Lung (tissue), 11 donors: ENCODE measurements at regions not wholly inside any gene's neighbourhood (a gene's known extent, or its start where the extent isn't known, plus 50 kb on each side); places are given as distances from the start of the nearest gene placed in this dataset.

Experiments used
- ATAC-seq: fragments of 200-7000 bp; cut with Tn5 transposase; one replicate; pipeline ENCODE4 v1.9.1; 2020; ENCODE audit warnings: moderate number of reproducible peaks; ENCODE audit not compliant: insufficient read depth, low FRiP score
- DNase-seq, 3 donors: peaks; one replicate each; pipeline ENCODE4 v3.0.0-alpha.2; 2013 to 2017
- H3K27ac ChIP-seq, 2 donors: one replicate each; pipeline ENCODE4 v1.5.1; 2013; ENCODE audit warnings: mild to moderate bottlenecking in 2 of 2, moderate library complexity in 2 of 2, control low read depth in 1 of 2, inconsistent platforms in 1 of 2, low read depth in 1 of 2, low read length in 1 of 2
- H3K27me3 ChIP-seq, 3 donors: one replicate each; pipeline ENCODE4 v1.5.1; 2013; ENCODE audit warnings: low read length in 2 of 3; ENCODE audit not compliant: control insufficient read depth in 3 of 3, insufficient read depth in 3 of 3
- H3K36me3 ChIP-seq, 4 donors: one replicate each; pipeline ENCODE4 v1.5.1; 2013; ENCODE audit warnings: low read length in 4 of 4, mild to moderate bottlenecking in 1 of 4, moderate library complexity in 1 of 4; ENCODE audit not compliant: control insufficient read depth in 4 of 4, insufficient read depth in 4 of 4
- H3K4me1 ChIP-seq, 5 donors: one replicate each; pipeline ENCODE4 v1.5.1; 2013; ENCODE audit warnings: low read length in 5 of 5, mild to moderate bottlenecking in 2 of 5, moderate library complexity in 1 of 5; ENCODE audit not compliant: control insufficient read depth in 5 of 5, insufficient read depth in 5 of 5
- H3K4me3 ChIP-seq: one replicate; pipeline ENCODE4 v1.5.1; 2013; ENCODE audit warnings: mild to moderate bottlenecking, control low read depth, moderate library complexity
- H3K9ac ChIP-seq, 2 donors: one replicate each; pipeline ENCODE4 v1.5.1; 2013; ENCODE audit warnings: low read length in 2 of 2, control low read depth in 1 of 2; ENCODE audit not compliant: insufficient read depth in 1 of 2
- H3K9me3 ChIP-seq, 4 donors: one replicate each; pipeline ENCODE4 v1.5.1; 2013; ENCODE audit warnings: low read length in 3 of 4, mild to moderate bottlenecking in 1 of 4, moderate library complexity in 1 of 4; ENCODE audit not compliant: control insufficient read depth in 4 of 4, insufficient read depth in 3 of 4
- WGBS, 2 donors: extraction: QIAGEN DNeasy Blood & Tissue Kit; methylation state at CpG; one replicate each; pipeline ENCODE4 v1.1.7; 2013; 5-methylcytosine and 5-hydroxymethylcytosine counted together
- TF ChIP-seq, protein P1 (sequence below): IDR thresholded peaks from 2 replicates; pipeline ENCODE4 v1.5.1; 2012; ENCODE audit warnings: mild to moderate bottlenecking; ENCODE audit errors: control extremely low read depth, extremely low read depth
- donor health status: control.
- donor health status: control.
- donor health status: Bipolar disorder and iron deficiency.
- donor health status: healthy.
- donor health status: DM: yes; HTN: yes; CAD: no.

DNA sequence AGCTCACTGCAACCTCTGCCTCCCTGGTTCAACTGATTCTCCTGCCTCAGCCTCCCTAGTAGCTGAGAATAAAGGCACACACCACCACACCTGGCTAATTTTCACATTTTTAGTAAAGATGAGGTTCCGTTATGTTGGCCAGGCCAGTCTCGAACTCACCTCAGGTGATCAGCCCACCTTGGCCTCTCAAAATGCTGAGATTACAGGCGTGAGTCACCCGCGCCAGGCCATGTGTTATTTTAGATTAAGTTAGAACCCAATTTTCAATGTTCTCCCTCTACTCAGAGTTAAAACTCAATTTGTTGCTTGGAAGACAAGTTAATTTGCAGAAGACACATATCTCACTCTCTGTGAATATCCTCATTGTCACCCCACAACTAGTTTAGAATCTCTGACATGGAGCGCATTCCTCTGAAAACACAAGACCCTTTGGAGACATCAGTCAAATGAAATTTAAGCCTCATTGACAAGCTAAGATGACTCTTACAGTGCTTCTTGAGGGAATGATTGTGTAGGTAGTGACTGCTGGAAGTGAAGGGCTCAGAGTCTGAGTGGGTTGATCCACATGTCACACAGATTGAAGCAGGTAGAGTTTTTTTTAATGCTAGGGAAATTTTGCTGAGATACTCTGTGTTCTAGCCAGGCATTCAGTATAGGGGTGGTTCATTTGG lies 60.6 kb upstream of the FRMD4B start:
- DNase-seq (no peak), ATAC-seq (no peak)
- Histone ChIP-seq H3K9ac (no peak overlapping the region), H3K27me3 (no peaks in the 10 kb centered on the region), H3K27ac (no peak overlapping the region), H3K9me3 (no peaks in the 10 kb centered on the region), H3K36me3 (no peaks in the 10 kb centered on the region), H3K4me1 (peaks cover 0 to 41% (median 17%) of the 10 kb centered on the region in 5 donors), H3K4me3 (no peak overlapping the region)
- 99% methylated on average over 6 of the region's 6 CpGs for WGBS, 2 donors
- TF ChIP-seq, protein P1, sequence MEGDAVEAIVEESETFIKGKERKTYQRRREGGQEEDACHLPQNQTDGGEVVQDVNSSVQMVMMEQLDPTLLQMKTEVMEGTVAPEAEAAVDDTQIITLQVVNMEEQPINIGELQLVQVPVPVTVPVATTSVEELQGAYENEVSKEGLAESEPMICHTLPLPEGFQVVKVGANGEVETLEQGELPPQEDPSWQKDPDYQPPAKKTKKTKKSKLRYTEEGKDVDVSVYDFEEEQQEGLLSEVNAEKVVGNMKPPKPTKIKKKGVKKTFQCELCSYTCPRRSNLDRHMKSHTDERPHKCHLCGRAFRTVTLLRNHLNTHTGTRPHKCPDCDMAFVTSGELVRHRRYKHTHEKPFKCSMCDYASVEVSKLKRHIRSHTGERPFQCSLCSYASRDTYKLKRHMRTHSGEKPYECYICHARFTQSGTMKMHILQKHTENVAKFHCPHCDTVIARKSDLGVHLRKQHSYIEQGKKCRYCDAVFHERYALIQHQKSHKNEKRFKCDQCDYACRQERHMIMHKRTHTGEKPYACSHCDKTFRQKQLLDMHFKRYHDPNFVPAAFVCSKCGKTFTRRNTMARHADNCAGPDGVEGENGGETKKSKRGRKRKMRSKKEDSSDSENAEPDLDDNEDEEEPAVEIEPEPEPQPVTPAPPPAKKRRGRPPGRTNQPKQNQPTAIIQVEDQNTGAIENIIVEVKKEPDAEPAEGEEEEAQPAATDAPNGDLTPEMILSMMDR = no peak

DNA sequence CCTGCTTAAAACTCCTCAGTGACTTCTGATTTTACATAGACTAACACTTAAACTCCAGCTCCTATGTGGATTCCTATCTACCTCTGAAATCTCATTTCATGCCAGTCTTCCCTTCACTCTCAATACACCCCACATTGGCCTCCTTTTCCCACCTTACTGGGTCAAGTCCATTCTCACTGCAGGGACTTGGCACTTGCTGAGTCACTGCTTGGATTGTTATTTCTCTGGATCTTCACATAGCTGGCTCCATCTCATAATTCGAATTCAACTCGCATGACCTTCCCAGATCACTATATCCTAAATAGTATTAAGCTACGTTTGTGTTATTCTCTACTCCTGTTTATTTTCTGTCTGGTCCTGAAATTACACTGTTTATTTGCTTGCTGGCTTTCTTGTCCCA lies 59.6 kb upstream of the FRMD4B start:
- peak overlapping the region in 1 of 2 donors; percentile 93 for H3K9ac ChIP-seq
- no peaks in the 10 kb centered on the region for H3K27me3 ChIP-seq
- H3K4me3 ChIP-seq = no peak overlapping the region
- DNase-seq (no peak), ATAC-seq (peak; percentile 11)
- no peaks in the 10 kb centered on the region for H3K9me3 ChIP-seq
- no peak overlapping the region for H3K27ac ChIP-seq
- H3K4me1 ChIP-seq = peaks cover 0 to 39% (median 16%) of the 10 kb centered on the region in 5 donors
- TF ChIP-seq, protein P1 = no peak
- WGBS, 2 donors = 73 to 80% methylated on average over 3 of the region's 3 CpGs
- H3K36me3 ChIP-seq = no peaks in the 10 kb centered on the region

DNA sequence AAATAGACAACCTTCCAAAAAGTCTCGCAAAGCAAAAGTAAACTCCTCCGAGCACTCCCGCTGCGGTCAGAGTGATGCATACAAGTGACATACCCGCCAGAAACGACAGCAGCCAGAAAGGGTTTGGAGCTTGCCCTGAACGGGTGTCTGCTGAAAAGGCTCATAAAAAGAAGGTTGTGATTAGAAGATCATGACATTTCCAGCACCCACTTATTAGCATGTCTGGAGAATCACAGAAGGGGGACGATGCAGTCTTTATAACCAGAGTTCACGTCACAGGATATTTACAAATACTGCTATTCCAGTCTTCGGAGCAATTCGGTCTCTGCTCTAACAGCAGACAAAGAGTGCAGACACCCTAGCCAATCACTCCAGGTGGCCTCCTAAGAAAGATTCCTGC lies 59.1 kb upstream of the FRMD4B start:
- ATAC-seq = no peak
- Histone ChIP-seq H3K27me3 (no peaks in the 10 kb centered on the region), H3K4me3 (no peak overlapping the region), H3K9me3 (no peaks in the 10 kb centered on the region), H3K4me1 (peaks cover 0 to 39% (median 16%) of the 10 kb centered on the region in 5 donors), H3K27ac (peak overlapping the region in 1 of 2 donors; percentile 40), H3K9ac (peak overlapping the region in 1 of 2 donors; percentile 93), H3K36me3 (no peaks in the 10 kb centered on the region)
- 75 to 87% methylated on average over 11 of the region's 11 CpGs for WGBS, 2 donors
- peak; percentile 59 to 88 (median 82) for DNase-seq
- TF ChIP-seq, protein P1 = no peak
